ENCODE measurements at regions not wholly inside any gene's neighbourhood (a gene's known extent, or its start where the extent isn't known, plus 50 kb on each side); places are given as distances from the start of the nearest gene placed in this dataset.

DNA sequence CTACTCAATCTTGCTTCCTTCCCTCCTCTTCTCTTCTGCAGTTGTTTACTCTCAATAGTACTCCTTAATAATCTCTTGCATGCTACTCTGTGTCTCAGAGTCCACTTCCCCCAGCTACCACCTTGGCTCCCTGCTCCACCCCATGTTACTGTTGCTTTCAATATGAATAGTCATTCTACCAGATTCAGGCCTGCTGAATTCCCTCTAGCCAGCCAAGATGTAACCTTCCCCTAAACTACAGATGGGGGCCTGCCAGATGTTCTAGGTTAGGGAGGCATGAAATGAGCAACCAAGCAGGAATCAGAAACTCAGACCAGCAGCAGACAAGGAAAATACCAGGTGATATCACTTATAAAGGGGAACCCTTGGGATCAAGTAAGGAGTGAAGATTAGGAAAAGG, 392.1 kb upstream of the DDHD1 start:
- no peak for DNase-seq (ENCODE audit: low read depth)

DNA sequence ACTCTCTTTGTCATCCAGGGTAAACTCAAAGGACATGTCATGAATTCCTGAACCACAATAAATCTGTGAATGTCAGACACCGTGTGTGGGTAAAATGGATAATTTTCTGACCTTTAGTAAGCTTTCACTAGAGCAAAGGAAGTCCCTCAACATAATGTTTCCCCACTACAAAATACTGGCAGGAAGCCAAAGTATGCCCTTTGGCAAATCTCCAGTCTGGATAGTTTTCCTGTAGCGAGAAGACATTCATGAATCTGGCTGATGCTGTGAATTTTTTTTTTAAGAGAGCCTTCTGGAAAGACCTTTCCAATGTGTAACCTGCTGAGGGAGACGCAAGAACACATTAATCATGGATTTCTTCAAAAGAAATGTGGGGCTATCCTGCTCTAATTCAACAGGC, 389.6 kb upstream of the DDHD1 start:
- DNase-seq (ENCODE audit: low read depth) = no peak

DNA sequence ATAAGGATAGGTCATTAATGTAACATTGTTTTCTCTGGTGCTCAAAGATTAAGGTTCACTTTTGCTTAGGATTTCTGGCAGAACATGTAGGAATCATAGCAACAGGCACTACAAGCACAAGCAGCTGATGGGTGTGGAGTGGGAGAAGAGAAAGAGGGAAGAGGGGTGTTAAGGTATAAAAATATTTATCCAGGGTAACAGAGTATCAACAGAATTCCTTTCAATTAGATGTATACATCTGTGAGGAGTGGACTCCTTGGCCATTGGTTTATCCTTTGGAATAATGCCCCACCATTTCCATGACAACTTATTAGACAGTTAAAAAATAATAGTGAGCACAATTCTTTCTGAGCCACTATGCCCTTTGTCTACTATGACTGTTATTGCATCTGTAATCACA, 388.3 kb upstream of the DDHD1 start:
- no peak for DNase-seq (ENCODE audit: low read depth)

DNA sequence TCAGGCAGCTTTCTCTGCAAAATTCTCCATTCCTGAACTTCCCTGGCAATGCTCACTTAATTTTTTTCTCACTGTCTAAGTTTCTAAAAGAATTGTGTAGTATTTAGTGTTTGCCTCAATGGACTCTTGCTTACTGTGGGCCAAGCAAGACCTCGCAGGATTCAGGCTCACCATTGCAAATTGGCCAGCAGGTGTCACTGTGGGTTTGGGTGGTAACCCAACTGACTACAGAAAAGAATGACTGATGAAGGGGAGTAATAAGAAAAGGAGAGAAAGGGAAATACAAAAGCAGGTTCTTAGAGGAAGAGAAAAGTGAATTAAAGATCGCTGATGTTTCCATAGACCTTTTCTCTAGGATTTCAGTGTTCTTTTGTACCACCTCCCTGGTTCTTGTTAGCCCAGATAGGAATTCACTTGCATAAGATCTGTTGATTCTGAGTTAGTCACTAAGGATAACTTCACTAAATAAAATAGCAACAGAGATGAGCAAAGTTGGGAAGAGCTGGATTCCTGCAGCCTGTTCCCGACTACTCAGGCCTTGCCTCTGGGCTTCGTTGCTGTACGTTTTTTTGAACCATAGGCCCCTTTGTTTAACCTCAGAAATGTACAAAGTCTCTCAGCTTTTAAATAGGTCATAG, 386.5 kb upstream of the DDHD1 start:
- peak; percentile 81 for DNase-seq (ENCODE audit: low read depth)

DNA sequence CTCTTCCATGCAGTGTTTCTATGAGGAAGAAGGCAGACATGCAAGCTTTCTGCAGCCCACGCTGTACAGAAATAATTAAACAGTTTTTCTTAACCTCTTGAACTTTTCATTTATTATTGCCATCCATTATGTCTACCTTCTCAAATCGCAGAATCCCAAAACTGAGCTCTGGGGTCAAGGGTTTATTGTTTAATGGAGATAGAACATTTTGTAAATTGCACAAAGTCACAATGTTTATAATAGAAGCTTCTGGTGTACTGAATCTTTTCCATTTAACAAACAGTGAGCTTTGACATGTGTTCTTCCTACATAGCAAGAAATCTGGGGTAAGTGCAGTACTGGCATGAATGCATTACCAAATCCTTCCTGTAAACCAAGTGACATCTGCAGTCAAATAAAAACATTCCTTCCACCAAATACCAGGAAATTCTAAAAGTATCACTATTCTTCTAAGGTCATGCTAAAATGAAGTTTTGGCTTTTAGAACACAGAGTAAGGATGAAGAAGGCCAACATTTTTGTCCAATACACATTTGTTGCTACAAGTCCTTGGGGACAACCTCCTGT, 385.3 kb upstream of the DDHD1 start:
- peak; percentile 43 for DNase-seq (ENCODE audit: low read depth)

DNA sequence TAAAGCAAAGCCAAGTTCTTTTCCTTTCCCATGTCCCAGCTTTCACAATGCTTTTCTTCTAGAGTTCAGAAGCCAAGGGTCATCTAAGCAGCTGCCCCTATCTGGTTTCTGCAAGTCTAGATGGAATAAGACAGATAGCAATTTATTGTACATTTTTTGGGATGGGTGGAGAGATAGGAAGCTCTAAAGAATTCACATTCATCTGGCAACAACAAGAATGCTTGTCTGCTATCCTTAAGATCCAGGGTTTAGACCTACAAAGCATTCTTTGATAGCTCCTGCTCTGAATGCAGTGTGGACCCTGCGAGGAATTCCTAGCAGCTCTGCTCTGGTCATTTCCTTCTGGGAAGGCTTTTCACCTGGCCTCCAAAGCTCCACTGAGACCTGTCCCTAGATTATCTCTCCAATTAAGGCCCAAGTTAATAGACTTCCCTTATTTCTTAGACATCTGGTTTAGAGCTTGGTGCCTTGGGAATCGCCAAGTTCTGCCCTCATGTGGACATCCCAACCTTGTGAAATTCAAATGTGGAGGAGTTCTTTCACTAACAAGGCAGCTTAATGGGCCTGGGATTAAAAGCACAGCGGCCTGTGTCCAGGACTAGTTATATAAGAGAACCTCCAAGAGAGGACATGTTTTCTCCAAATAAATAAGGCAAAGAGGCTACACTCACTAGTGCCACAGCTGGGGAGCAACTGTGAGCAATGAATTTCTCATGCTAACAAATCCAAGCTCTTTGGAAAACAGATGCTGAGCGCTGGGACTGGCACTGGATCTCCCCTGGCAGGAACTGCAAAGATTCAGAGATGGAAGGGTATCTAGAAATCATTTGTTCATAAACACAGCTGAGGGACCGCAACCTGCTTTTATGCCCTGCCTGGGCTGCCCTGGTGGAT, 384.5 kb upstream of the DDHD1 start:
- no peak for DNase-seq (ENCODE audit: low read depth)

DNA sequence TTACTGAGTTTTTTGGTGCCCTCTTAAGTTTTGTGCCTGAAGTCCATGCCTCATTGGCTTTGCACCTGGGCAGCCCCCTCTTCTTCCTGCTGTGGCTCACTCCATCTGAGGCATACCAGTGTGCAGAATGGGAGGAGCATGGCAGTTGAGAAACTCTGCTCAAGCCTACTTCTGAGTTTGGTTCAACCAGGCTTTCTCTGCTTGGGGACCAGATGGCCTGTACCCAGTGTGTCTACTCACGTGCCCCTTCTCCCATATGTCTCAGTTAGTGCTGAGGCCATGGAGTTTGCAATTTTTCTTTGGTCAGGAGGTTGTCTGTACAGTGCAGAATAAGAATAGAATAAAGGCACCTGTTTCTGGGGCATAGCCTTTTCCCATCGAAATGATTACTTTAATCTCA, 383.3 kb upstream of the DDHD1 start:
- DNase-seq (ENCODE audit: low read depth) = no peak

DNA sequence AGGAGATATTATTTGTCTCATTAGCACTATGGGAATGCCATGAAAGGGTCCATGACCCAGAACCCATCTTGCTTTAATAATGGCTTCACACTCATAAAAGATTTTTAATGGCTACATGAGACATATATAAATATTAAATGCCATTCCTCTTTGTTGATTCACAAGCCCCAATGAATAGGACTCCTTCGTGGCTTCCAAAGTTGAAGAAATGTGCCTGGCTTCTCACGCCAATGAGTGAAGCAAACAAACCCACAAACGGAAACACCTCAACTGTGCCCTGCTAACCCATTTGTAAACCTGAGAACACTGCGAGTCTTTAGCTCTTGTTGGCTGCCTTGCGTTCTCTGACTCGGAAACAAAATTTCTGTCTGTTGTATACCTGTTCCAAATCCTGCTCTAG, 381.7 kb upstream of the DDHD1 start:
- DNase-seq (ENCODE audit: low read depth) = no peak

DNA sequence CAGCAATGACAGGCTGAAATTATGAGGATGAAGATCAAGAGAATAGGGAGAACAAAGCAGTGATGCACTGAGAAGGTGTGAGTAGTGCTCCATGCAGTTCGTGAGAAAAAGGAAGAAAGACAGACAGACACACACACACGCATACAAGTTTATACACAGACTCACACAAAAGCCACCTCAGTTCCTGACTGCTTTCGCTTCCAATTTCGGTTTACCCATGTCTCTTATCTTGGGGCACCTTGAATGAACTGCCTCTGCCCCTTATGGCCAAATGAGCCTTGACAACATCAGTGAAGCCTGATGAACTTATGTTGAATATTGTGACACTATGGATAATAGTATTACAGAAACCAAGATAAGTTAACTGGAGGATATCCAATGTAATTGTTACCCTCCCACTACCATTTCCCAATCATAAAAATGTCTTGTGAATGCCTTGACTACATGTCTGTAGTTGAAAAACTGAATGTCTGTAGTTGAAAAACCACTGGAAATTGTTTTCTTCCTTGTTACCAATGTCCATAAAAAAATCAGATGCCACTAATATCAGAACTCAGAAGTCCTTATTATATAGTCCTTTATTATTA, 380.4 kb upstream of the DDHD1 start:
- DNase-seq (ENCODE audit: low read depth) = no peak

DNA sequence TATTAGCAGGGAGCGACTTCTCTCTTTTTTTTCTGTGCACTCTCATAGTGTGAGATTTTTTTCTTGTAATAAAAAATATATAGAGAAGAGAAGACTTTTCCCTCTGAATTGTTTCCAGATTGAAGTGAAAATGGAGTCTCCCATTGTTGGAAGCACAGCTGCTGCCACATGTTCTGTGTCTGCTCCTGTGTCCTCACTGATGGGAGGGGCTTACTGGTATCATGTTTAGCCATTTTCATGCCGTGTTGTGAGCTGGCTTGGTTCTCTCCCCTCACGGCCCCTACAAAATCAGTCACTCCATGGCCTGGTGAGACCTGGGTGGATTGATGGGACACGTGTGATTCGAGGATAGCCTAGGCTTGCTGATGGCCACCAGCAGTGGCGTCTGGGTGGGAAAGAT, 379.7 kb upstream of the DDHD1 start:
- no peak for DNase-seq (ENCODE audit: low read depth)

DNA sequence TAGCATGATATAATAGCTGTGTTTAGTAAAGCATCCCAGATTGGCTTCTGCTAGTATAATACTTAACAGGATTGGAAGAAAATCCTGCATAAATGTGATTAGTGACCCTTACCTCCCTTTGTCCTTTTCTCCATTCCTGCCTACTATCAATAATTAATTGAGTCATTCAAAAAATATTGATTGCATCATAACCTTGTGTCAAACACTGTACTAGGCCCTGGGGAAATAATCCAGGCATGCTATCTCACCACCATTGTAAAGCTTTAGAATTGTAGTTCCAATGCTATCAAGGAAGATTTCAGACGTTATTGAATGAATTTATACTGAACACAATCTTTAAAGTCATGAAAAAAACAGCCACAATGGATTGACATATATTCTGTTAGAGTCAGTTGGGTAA, 378.6 kb upstream of the DDHD1 start:
- no peak for DNase-seq (ENCODE audit: low read depth)

DNA sequence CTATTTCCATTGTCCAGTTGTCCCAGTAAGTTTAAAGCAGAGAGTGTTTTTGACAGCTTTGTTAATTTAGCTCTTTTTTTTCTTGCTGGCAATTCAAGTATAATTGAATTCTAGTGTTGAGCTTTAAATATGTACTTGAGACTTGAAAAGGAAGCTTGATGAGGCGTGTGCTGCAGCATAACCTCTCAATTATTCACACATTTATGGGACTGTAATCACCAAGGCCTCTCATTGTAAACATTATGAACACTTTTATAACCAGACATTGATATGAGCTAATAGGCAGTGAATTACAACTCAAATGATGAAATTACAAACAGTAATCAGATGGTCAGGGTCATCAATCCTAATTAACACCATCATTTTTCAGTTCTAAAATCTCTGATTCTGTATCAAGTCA, 378.0 kb upstream of the DDHD1 start:
- no peak for DNase-seq (ENCODE audit: low read depth)

DNA sequence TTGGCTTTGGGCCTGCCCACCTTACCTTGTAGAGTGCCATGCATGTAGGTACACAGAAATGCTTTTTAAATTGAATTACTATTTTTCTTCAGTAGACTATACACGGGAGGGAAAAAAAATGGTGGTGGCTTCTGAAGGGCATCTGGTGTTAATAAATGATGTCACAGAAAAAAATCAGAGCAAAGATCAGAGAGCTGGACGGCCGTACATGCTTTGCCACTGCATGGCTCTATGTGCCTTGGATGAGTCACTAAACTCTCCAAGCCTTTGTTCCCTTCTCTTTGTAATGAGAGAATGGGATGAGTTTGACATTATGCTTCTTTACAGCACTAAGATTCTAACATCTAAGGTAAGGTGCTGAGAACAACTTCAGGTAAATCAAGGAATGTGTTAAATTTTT, 376.4 kb upstream of the DDHD1 start:
- DNase-seq (ENCODE audit: low read depth) = peak; percentile 43

DNA sequence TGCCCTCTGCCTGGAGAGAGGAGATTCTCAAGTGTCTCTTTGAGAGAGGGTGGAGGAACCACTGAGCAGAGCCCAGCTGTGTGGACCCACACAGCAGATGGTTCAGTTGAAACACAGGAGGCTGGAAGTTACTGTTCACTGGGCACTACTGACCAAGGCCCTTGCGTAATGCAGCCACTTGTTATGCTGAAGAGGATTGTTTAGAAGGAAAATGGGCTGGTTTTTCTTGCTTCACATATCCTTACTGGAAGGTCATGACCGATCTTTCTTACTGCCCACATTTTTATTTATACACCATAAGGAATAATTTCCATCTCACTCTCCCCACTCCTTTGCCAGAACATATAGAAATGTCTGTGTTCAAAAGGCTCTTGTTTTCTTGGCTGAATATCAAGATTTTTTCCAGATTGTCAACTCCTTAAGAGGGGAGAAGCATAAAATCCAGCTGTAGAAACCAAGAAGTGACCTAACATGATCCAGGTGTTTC, 375.1 kb upstream of the DDHD1 start:
- peak; percentile 63 for DNase-seq (ENCODE audit: low read depth)

DNA sequence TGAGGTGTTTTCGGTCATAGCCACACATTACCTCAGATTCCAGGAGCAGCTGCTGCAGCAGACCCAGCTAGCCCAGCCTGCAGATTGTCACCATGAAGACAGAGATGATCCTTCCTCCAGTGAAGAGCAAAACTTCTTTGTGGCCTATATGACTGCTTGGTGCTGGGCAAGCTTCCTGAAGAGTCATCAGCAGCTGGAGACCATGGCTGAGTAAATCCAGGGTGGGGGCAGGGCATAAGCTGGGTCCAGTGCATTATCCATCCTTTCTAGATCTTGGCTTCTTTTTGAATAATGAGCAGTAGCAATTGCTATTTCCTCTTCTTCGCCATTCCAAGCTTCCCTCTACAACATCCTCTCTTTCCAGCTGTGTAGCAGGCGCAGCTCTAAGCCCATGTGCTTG, 373.1 kb upstream of the DDHD1 start:
- no peak for DNase-seq (ENCODE audit: low read depth)

DNA sequence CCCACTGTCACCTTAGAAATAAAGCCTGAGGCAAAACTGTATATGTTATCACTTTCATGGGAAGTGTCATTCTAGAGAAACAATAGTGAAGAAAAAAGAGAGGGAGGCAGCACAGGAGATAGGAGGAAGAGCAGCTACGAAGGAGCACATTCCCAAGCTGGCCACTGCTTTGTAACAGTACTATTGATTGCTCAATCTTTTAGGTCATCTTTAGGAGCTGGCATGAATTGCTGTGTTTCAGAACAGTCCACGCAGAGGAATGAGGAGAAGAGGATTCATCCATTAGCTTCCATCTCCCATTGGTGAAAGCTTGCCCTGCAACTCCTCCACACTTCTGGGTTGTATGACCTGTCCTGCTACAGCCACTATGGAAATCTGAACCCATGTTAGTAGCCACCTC, 372.5 kb upstream of the DDHD1 start:
- DNase-seq (ENCODE audit: low read depth) = no peak

DNA sequence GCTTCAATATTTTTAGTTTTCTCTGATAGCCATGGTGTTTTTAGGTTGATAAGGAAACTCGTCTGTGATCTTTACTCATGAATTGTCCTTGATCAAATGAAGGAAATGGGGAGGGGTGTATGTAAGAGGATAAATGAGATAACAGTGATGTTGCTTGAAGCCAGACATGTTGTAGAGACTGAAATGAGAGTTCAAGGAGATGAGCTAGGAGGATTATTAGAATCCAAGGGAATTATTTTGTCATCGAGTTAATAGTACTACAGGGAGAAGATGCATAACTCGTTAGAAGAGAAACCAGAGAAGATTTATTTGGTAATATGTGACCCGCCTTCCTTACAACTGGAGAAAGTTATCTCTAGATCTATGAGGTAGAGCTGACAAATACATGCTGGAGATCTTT, 371.3 kb upstream of the DDHD1 start:
- no peak for DNase-seq (ENCODE audit: low read depth)

DNA sequence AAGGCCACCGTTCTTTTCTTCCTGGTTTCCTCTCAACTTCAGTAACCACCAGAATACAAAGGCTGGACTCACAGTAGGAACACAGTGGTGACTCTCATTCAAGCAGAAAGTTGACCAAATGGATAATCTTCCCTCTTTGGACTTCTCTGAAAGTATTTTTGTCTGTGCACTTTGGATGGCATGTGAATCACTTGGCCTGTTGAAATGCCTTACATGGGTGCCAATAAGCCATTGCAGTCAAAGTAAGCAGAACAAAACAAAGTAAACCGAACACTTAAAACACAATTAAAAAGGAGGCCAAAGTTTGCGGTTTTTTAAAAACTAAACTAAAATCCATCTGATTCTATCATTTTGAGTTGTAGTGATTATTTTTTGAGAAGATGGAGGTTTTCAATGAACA, 370.1 kb upstream of the DDHD1 start:
- no peak for DNase-seq (ENCODE audit: low read depth)

DNA sequence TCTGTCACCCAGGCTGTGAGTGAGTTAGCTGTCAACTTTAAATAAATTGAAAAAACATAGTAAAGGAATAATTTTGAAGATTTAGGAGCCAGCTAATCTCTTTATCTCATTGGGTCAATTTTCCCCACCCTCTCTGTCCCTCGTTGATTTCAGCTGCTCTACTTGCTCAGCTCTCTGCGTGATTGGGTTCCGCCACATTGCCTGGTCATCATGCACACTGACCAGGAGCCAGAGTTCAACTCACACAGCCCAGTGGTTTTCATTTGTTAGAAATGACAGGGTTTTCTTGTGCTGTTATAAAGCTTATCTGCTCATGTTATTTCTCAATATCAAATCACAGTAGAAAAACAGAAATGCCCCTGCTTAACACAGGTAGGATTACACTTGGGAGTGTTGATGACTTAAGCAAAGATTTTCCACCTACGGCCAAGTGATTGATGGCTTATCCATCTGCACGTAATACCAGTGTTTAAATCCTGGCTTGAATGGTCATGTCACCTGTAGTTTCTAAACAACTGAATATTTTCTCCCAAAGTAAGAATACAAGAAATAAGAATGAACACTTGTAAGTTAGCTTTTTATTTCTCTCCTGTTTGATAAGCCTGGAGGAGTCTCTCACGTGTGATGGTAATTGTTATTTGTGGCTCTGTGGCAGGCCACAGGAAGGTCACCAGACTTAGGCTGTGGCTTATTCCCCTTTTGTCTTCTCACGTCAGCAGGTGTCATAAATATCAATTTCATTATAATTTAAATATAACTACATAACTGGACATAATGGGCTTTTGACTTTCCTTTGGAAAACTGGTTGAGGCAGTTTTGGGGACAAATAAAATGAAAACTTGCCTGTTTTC, 367.2 kb upstream of the DDHD1 start:
- no peak for DNase-seq (ENCODE audit: low read depth)

DNA sequence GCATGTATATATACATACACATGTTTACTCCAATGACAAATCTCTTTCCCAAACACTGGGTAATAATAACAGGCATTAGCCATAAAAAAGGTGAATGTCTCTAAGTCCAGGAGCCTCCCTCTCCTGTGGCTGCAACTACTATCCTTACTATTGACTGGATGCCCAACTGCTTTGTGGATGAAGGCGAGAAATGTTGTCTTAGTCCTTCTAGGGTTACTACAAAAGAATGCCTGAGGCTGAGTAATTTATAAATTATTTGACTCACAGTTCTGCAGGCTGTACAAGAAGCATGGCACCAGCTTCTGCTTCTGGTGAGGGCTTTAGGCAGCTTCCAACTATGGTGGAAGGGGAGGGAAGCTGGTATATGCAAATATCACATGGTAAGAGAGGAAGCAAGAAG, 366.0 kb upstream of the DDHD1 start:
- DNase-seq (ENCODE audit: low read depth) = no peak

DNA sequence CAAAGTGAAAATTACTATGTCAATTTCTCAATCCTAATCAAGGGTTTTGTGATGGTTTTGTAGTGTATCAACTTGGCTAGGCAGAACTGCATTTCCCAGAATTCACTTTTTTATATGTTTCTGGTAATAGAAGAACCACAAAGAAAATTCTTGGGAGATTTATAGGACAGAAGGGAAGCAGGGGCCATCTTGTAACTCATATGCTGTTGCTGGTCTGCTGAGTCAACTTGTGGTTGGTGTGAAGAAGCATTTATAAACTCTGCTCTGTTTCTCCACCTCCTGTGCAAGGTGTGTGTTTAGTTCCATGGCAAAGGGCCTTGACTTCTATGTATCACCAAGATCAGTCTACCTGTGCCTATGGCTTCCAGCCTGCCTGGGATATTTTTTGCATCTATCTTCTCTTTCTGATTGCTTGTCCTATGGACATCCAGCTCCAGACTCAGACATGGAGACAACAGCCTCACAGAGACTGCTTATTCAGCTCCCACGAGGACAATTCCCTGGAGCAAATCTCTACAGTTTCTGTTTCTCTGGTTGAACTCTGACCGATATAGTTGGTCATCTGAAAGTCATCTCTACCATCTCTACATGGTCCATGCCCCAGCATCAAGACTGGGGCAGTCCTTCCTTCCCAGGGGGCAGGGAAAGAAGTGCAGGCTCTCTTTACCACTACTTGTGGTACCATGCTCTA, 364.3 kb upstream of the DDHD1 start:
- no peak for DNase-seq (ENCODE audit: low read depth)
